Neutrophil (primary cell): ENCODE measurements at regions not wholly inside any gene's neighbourhood (a gene's known extent, or its start where the extent isn't known, plus 50 kb on each side); places are given as distances from the start of the nearest gene placed in this dataset.

Experiments
- H3K27ac ChIP-seq: fragments of 200-600 bp; sonication (generic); 2 replicates; pipeline ENCODE4 v1.5.1; 2016; ENCODE audit warnings: mild to moderate bottlenecking, moderate library complexity
- H3K27me3 ChIP-seq: fragments of 200-600 bp; sonication (generic); 2 replicates; pipeline ENCODE4 v1.6.0; 2016; ENCODE audit warnings: mild to moderate bottlenecking
- H3K36me3 ChIP-seq: fragments of 200-600 bp; sonication (generic); 2 replicates; pipeline ENCODE4 v1.5.1; 2017
- H3K4me1 ChIP-seq, 2 experiments: fragments of 200-600 bp in 1 of 2; sonication (generic) in 1 of 2; 1 replicate in 1 of 2; 2 replicates in 1 of 2; pipeline versions ENCODE4 v1.5.1 to v1.6.1; 2013 to 2016; ENCODE audit warnings: low read depth in 1 of 2, low read length in 1 of 2, mild to moderate bottlenecking in 1 of 2, moderate library complexity in 1 of 2; ENCODE audit not compliant: control insufficient read depth in 1 of 2, insufficient read depth in 1 of 2
- H3K4me3 ChIP-seq, 2 experiments: fragments of 200-600 bp in 1 of 2; sonication (generic) in 1 of 2; 1 replicate in 1 of 2; 2 replicates in 1 of 2; pipeline ENCODE4 v1.5.1; 2013 to 2016; ENCODE audit warnings: low read depth in 1 of 2, low read length in 1 of 2, mild to moderate bottlenecking in 1 of 2, moderate library complexity in 1 of 2
- H3K9me3 ChIP-seq: fragments of 200-600 bp; sonication (generic); 2 replicates; pipeline ENCODE4 v1.5.1; 2016
- CTCF ChIP-seq: fragments of 200-600 bp; sonication (generic); IDR thresholded peaks from 2 replicates; pipeline ENCODE4 v1.5.1; 2016; ENCODE audit warnings: antibody characterized with exemption

- no peak overlapping the region for H3K4me3 ChIP-seq
- H3K27ac ChIP-seq = no peak overlapping the region
- H3K27me3 ChIP-seq = no peaks in the 10 kb centered on the region
- H3K9me3 ChIP-seq = no peaks in the 10 kb centered on the region
- no peak for TF ChIP-seq CTCF
- no peaks in the 10 kb centered on the region for H3K36me3 ChIP-seq
- H3K4me1 ChIP-seq = no peaks in the 10 kb centered on the region
Observed at GRCh38 chr2:24439971-24440340, 51.1 kb upstream of the NCOA1 start.

- no peaks in the 10 kb centered on the region for H3K36me3 ChIP-seq
- H3K4me3 ChIP-seq = no peak overlapping the region
- no peaks in the 10 kb centered on the region for H3K4me1 ChIP-seq
- no peak overlapping the region for H3K27ac ChIP-seq
- H3K9me3 ChIP-seq = no peaks in the 10 kb centered on the region
- H3K27me3 ChIP-seq = no peaks in the 10 kb centered on the region
- TF ChIP-seq CTCF = no peak
Observed at GRCh38 chr2:24439280-24439970, 51.6 kb upstream of the NCOA1 start.

GRCh38 chr2:24438106-24438505 is 52.9 kb upstream of the NCOA1 start:
- no peaks in the 10 kb centered on the region for H3K36me3 ChIP-seq
- H3K27ac ChIP-seq = no peak overlapping the region
- H3K4me1 ChIP-seq = no peaks in the 10 kb centered on the region
- no peak for TF ChIP-seq CTCF
- no peaks in the 10 kb centered on the region for H3K9me3 ChIP-seq
- H3K27me3 ChIP-seq = no peaks in the 10 kb centered on the region
- H3K4me3 ChIP-seq = no peak overlapping the region

GRCh38 chr2:24435391-24436316 is 55.4 kb upstream of the NCOA1 start:
- no peak for TF ChIP-seq CTCF
- H3K4me3 ChIP-seq = no peak overlapping the region
- no peaks in the 10 kb centered on the region for H3K36me3 ChIP-seq
- no peaks in the 10 kb centered on the region for H3K9me3 ChIP-seq
- no peaks in the 10 kb centered on the region for H3K27me3 ChIP-seq
- no peak overlapping the region for H3K27ac ChIP-seq
- no peaks in the 10 kb centered on the region for H3K4me1 ChIP-seq

GRCh38 chr2:24434541-24434940 is 56.5 kb upstream of the NCOA1 start:
- Histone ChIP-seq H3K27ac (no peak overlapping the region), H3K36me3 (no peaks in the 10 kb centered on the region), H3K4me3 (no peak overlapping the region), H3K4me1 (no peaks in the 10 kb centered on the region), H3K9me3 (no peaks in the 10 kb centered on the region), H3K27me3 (no peaks in the 10 kb centered on the region)
- TF ChIP-seq CTCF = no peak
